IMR-90 (cell line): ENCODE measurements at regions not wholly inside any gene's neighbourhood (a gene's known extent, or its start where the extent isn't known, plus 50 kb on each side); places are given as distances from the start of the nearest gene placed in this dataset.

Experiments used
- ATAC-seq: fragments of 200-7000 bp; cut with Tn5 transposase; 2 replicates; pipeline ENCODE4 v1.9.1; 2020; ENCODE audit warnings: low read depth, mild to moderate bottlenecking, moderate library complexity
- BruUV-seq: library from RNA; stranded (reverse); fragments of 400-500 nt; replicated peaks from 2 replicates; lab custom pipeline; 2021; lab: Mats Ljungman, UMichigan
- CTCF ChIA-PET: fragments of 300-600 bp; formaldehyde crosslinking; extraction: SDS; loops from one replicate; lab custom pipeline; 2021; ENCODE audit warnings: antibody characterized with exemption; lab: Yijun Ruan, JAX
- POLR2A ChIA-PET: fragments of 300-600 bp; sonication (Branson Sonifier 250); formaldehyde crosslinking; loops from one replicate; lab custom pipeline; 2022; ENCODE audit warnings: antibody characterized with exemption; ENCODE audit not compliant: unreplicated experiment; lab: Charles Lee
- DNase-seq: peaks from one replicate; pipeline ENCODE4 v3.0.0; 2013
- H2AFZ ChIP-seq: replicated peaks from 2 replicates; pipeline ENCODE3; 2013; ENCODE audit warnings: low read length, mild to moderate bottlenecking; ENCODE audit not compliant: poor library complexity
- H2AK5ac ChIP-seq: 2 replicates; pipeline ENCODE4 v1.6.1; 2013; ENCODE audit warnings: low read depth, low read length, inconsistent platforms
- H2AK9ac ChIP-seq: replicated peaks from 2 replicates; pipeline ENCODE3; 2013; ENCODE audit warnings: mild to moderate bottlenecking, low read depth, low read length, moderate library complexity; ENCODE audit not compliant: poor library complexity
- H2BK120ac ChIP-seq: 2 replicates; pipeline ENCODE4 v1.6.1; 2013; ENCODE audit warnings: low read depth, low read length, inconsistent platforms
- H2BK15ac ChIP-seq: 3 replicates; pipeline ENCODE4 v1.6.1; 2013; ENCODE audit warnings: low read depth, low read length, inconsistent platforms
- H2BK20ac ChIP-seq: 2 replicates; pipeline ENCODE4 v1.6.1; 2013; ENCODE audit warnings: low read depth, mild to moderate bottlenecking, inconsistent platforms, low read length, moderate library complexity
- H2BK5ac ChIP-seq: 2 replicates; pipeline ENCODE4 v1.6.1; 2013; ENCODE audit warnings: mild to moderate bottlenecking, low read depth, low read length, inconsistent platforms; ENCODE audit not compliant: poor library complexity, severe bottlenecking
- H3K14ac ChIP-seq: replicated peaks from 2 replicates; pipeline ENCODE4 v1.6.1; 2013; ENCODE audit warnings: low read depth, low read length, inconsistent platforms
- H3K18ac ChIP-seq: 2 replicates; pipeline ENCODE4 v1.6.1; 2013; ENCODE audit warnings: low read depth, low read length, control low read depth
- H3K23ac ChIP-seq: 2 replicates; pipeline ENCODE4 v1.6.1; 2013; ENCODE audit warnings: low read depth, low read length, inconsistent platforms
- H3K27ac ChIP-seq: 2 replicates; pipeline ENCODE4 v1.5.1; 2013; ENCODE audit warnings: mild to moderate bottlenecking, control low read depth, low read length; ENCODE audit not compliant: insufficient read depth
- H3K27me3 ChIP-seq: 2 replicates; pipeline ENCODE4 v1.6.1; 2013; ENCODE audit warnings: low read length; ENCODE audit not compliant: control insufficient read depth, insufficient read depth
- H3K36me3 ChIP-seq: 2 replicates; pipeline ENCODE4 v1.6.1; 2013; ENCODE audit warnings: low read length, mixed read lengths; ENCODE audit not compliant: control insufficient read depth, insufficient read depth
- H3K4ac ChIP-seq: 2 replicates; pipeline ENCODE4 v1.6.1; 2013; ENCODE audit warnings: low read depth, low read length, inconsistent platforms
- H3K4me1 ChIP-seq: 2 replicates; pipeline ENCODE4 v1.6.1; 2013; ENCODE audit warnings: low read length, mixed read lengths; ENCODE audit not compliant: control insufficient read depth, insufficient read depth
- H3K4me2 ChIP-seq: 2 replicates; pipeline ENCODE4 v1.6.1; 2013; ENCODE audit warnings: low read depth, mild to moderate bottlenecking, control low read depth, low read length, moderate library complexity
- H3K4me3 ChIP-seq: 2 replicates; pipeline ENCODE4 v1.5.1; 2013; ENCODE audit warnings: low read depth, mild to moderate bottlenecking, control low read depth, low read length, moderate library complexity; ENCODE audit not compliant: insufficient read depth
- H3K56ac ChIP-seq: 2 replicates; pipeline ENCODE4 v1.6.1; 2013; ENCODE audit warnings: low read length, inconsistent platforms; ENCODE audit not compliant: insufficient read depth; ENCODE audit errors: extremely low read depth
- H3K79me1 ChIP-seq, 2 experiments: 2 replicates each; pipeline ENCODE4 v1.6.1; 2013; ENCODE audit warnings: low read length in 2 of 2, inconsistent platforms in 1 of 2, low read depth in 1 of 2
- H3K9ac ChIP-seq: 2 replicates; pipeline ENCODE4 v1.6.1; 2013; ENCODE audit warnings: low read depth, low read length, control low read depth
- H3K9me1 ChIP-seq: 2 replicates; pipeline ENCODE4 v1.6.1; 2013; ENCODE audit warnings: low read length, inconsistent platforms; ENCODE audit not compliant: insufficient read depth
- H3K9me3 ChIP-seq: 2 replicates; pipeline ENCODE4 v1.6.1; 2013; ENCODE audit warnings: low read length; ENCODE audit not compliant: control insufficient read depth, insufficient read depth
- H4K20me1 ChIP-seq: 2 replicates; pipeline ENCODE4 v1.6.1; 2013; ENCODE audit warnings: low read length, inconsistent platforms; ENCODE audit not compliant: insufficient read depth
- H4K5ac ChIP-seq: 2 replicates; pipeline ENCODE4 v1.6.1; 2013; ENCODE audit warnings: mild to moderate bottlenecking, low read depth, low read length, control low read depth
- H4K8ac ChIP-seq, 2 experiments: 2 replicates each; pipeline ENCODE4 v1.6.1; 2013; ENCODE audit warnings: low read depth in 2 of 2, low read length in 2 of 2, control low read depth in 1 of 2, inconsistent platforms in 1 of 2
- H4K91ac ChIP-seq: 2 replicates; pipeline ENCODE4 v1.6.1; 2013; ENCODE audit warnings: low read depth, low read length, inconsistent platforms; ENCODE audit not compliant: insufficient read depth
- BHLHE40 ChIP-seq: fragments of 150-350 bp; IDR thresholded peaks from 2 replicates; pipeline ENCODE4 v1.6.1; 2016; ENCODE audit warnings: mild to moderate bottlenecking, low read depth, low read length
- MAFK ChIP-seq: IDR thresholded peaks from 2 replicates; pipeline ENCODE4 v1.6.1; 2012; ENCODE audit warnings: low read depth, low read length, improper control_type of control experiment
- MAZ ChIP-seq: IDR thresholded peaks from 2 replicates; pipeline ENCODE4 v1.6.1; 2012; ENCODE audit warnings: low read depth, mild to moderate bottlenecking, low read length, improper control_type of control experiment, moderate library complexity, borderline replicate concordance
- MXI1 ChIP-seq: IDR thresholded peaks from 2 replicates; pipeline ENCODE4 v1.6.1; 2012; ENCODE audit warnings: low read depth, mild to moderate bottlenecking, low read length, moderate library complexity, borderline replicate concordance
- NFE2L2 ChIP-seq: fragments of 150-350 bp; IDR thresholded peaks from 2 replicates; pipeline ENCODE4 v1.6.1; 2016; ENCODE audit warnings: low read depth, mild to moderate bottlenecking, low read length
- RAD21 ChIP-seq: IDR thresholded peaks from 2 replicates; pipeline ENCODE4 v1.6.1; 2012; ENCODE audit warnings: low read length, improper control_type of control experiment
- RFX5 ChIP-seq: IDR thresholded peaks from 2 replicates; pipeline ENCODE4 v1.8.0; 2012; ENCODE audit warnings: low read depth, mild to moderate bottlenecking, low read length, moderate library complexity
- WGBS, 2 experiments: methylation state at CpG; one replicate each; pipeline versions ENCODE4 v1.1.5 to v1.1.7; 2013; ENCODE audit warnings: missing lambda C conversion rate in 2 of 2; ENCODE audit not compliant: insufficient read length in 1 of 2; ENCODE audit errors: extremely low coverage in 2 of 2; 5-methylcytosine and 5-hydroxymethylcytosine counted together
- dilution Hi-C: fragments of 300-500 bp; cut with HindIII; formaldehyde crosslinking; loops from one replicate; pipeline ENCODE4 v1.14.3; 2018; ENCODE audit warnings: low sequenced_read_pairs; ENCODE audit not compliant: unreplicated experiment
- in situ Hi-C: fragments of 300-500 bp; cut with MboI; formaldehyde crosslinking; loops from 3 replicates; pipeline ENCODE4 v1.14.3; 2019; ENCODE audit warnings: low sequenced_read_pairs, inconsistent platforms, mixed read lengths
- intact Hi-C: fragments of 100-400 bp; cut with micrococcal nuclease; formaldehyde crosslinking; loops from 2 replicates; pipeline ENCODE4 v1.10.0; 2022
- TF ChIP-seq, protein P1 (sequence below): fragments of 150-350 bp; IDR thresholded peaks from 2 replicates; pipeline ENCODE4 v1.6.1; 2016; ENCODE audit warnings: low read depth, mild to moderate bottlenecking, low read length, moderate library complexity, borderline replicate concordance

DNA sequence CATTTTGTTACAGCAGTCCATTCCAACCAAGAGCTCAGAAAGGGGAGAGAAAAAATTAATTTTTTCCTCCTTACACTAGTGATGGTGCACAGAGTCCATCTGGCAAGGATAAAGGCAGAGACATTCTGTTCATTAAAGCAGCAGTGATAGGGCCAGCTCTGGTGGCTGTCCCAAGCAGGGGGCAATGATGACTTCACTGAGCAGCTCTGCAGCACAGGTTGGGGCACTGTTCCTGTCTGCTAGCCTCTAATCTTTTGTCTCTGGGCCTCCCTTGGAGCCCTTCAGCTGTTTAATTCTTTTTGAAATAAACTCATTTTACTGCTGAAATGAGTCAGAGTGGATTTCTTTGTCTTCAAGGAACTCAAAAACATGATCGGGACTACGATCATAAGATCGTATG is 200.9 kb upstream of the PLXNC1 start:
- Histone ChIP-seq H2AFZ (no peak overlapping the region), H2BK5ac (no peak overlapping the region), H3K9me1 (0 out of 2 replicates have a peak, but pooled peaks cover 6% of the 10 kb centered on the region), H3K36me3 (no peaks in the 10 kb centered on the region), H4K20me1 (no peaks in the 10 kb centered on the region), H3K79me1 (no peaks in the 10 kb centered on the region), H4K5ac (no peak overlapping the region), H2AK5ac (no peak overlapping the region), H2AK9ac (no peak overlapping the region), H3K4me3 (no peak overlapping the region), H3K4me2 (no peak overlapping the region), H3K18ac (no peak overlapping the region), H3K9me3 (no peaks in the 10 kb centered on the region; the same call in 1 of the 2 replicates), H3K27ac (no peak overlapping the region), H2BK15ac (no peak overlapping the region), H4K8ac (no peak overlapping the region), H3K23ac (no peak overlapping the region), H3K4ac (no peak overlapping the region), H3K4me1 (peaks cover 7% of the 10 kb centered on the region), H3K56ac (no peak overlapping the region), H3K27me3 (no peaks in the 10 kb centered on the region), H3K14ac (no peak overlapping the region), H4K91ac (no peak overlapping the region), H3K9ac (no peak overlapping the region), H2BK20ac (no peak overlapping the region), H2BK120ac (no peak overlapping the region)
- intact Hi-C loops: no loop called here
- dilution Hi-C loops: no loop called here
- ChIA-PET POLR2A (no interaction called here), CTCF (no interaction called here)
- no peak for ATAC-seq
- DNase-seq: no peak
- in situ Hi-C loops: no loop called here
- no peak for TF ChIP-seq MAZ
- no peak for TF ChIP-seq MAFK
- TF ChIP-seq, protein P1, sequence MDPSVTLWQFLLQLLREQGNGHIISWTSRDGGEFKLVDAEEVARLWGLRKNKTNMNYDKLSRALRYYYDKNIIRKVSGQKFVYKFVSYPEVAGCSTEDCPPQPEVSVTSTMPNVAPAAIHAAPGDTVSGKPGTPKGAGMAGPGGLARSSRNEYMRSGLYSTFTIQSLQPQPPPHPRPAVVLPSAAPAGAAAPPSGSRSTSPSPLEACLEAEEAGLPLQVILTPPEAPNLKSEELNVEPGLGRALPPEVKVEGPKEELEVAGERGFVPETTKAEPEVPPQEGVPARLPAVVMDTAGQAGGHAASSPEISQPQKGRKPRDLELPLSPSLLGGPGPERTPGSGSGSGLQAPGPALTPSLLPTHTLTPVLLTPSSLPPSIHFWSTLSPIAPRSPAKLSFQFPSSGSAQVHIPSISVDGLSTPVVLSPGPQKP: no peak
- TF ChIP-seq RFX5: no peak
- no peak for TF ChIP-seq RAD21
- TF ChIP-seq BHLHE40: no peak
- TF ChIP-seq NFE2L2: no peak
- no peak for TF ChIP-seq MXI1
- WGBS, 2 experiments: no CpG with 5 or more reads among the region's 3 CpGs
- no TSS peak for BruUV-seq
